Ovary (tissue), 7 donors: ENCODE measurements at regions not wholly inside any gene's neighbourhood (a gene's known extent, or its start where the extent isn't known, plus 50 kb on each side); places are given as distances from the start of the nearest gene placed in this dataset.
"Not testable (repeated sequence)": the region's sequence is repeated elsewhere in the genome, so short reads cannot be mapped to it uniquely, and the experiment has no call there.

Experiments
- DNase-seq, 5 donors: peaks; one replicate each; pipeline ENCODE4 v3.0.0-alpha.2; 2019 to 2020
- H3K27ac ChIP-seq, 2 donors: fragments of 200-600 bp; one replicate each; pipeline versions ENCODE4 v1.5.1 to v1.8.0; 2019 to 2022
- H3K27me3 ChIP-seq: fragments of 200-600 bp; one replicate; pipeline ENCODE4 v1.8.0; 2022
- H3K36me3 ChIP-seq: fragments of 200-600 bp; sonication (generic); one replicate; pipeline ENCODE4 v1.5.1; 2019
- H3K4me1 ChIP-seq: one replicate; pipeline ENCODE4 v1.8.1; 2013; ENCODE audit warnings: mild to moderate bottlenecking, moderate library complexity; ENCODE audit not compliant: insufficient read depth
- H3K4me3 ChIP-seq: fragments of 200-600 bp; sonication (generic); one replicate; pipeline ENCODE4 v1.5.1; 2017
- H3K9me3 ChIP-seq, 2 donors: fragments of 200-600 bp in 1 of 2; sonication (generic) in 1 of 2; one replicate each; pipeline versions ENCODE4 v1.5.1 to v1.8.1; 2013 to 2019; ENCODE audit warnings: mild to moderate bottlenecking in 1 of 2, moderate library complexity in 1 of 2
- CTCF ChIP-seq, 3 donors: fragments of 450-650 bp in 2 of 3; fragments of 200-600 bp in 1 of 3; IDR thresholded peaks; one replicate each; pipeline versions ENCODE4 v1.5.1 to v1.8.0; 2016 to 2022; ENCODE audit warnings: antibody characterized with exemption in 3 of 3, mild to moderate bottlenecking in 1 of 3
- EP300 ChIP-seq: sonication (generic); formaldehyde crosslinking; IDR thresholded peaks from one replicate; pipeline ENCODE4 v1.6.1; 2017; ENCODE audit warnings: antibody characterized with exemption
- POLR2A ChIP-seq: fragments of 450-650 bp; IDR thresholded peaks from one replicate; pipeline ENCODE4 v1.6.1; 2017; ENCODE audit warnings: antibody characterized with exemption, mild to moderate bottlenecking, moderate library complexity
- whole genome bisulfite sequencing, 3 donors: extraction: QIAGEN DNeasy Blood & Tissue Kit in 1 of 3; methylation state at CpG; one replicate each; pipeline versions ENCODE4 v1.1.5 to v1.1.7; 2013 to 2017; 5-methylcytosine and 5-hydroxymethylcytosine counted together
- intact Hi-C, 4 donors: fragments of 100-400 bp; cut with DNase I; formaldehyde crosslinking; loops; one replicate each; pipeline versions ENCODE4 v1.11.0 to v1.15.1; 2022 to 2023
- donor health status: DM: no; HTN: no; CAD: no; lungs with moderate emphysema.
- donor health status: DM: no; HTN: no; CAD: no.
- donor health status: Bipolar disorder and iron deficiency.
- donor health status: DM: no; HTN: no; CAD: no.
- donor health status: DM: yes; HTN: yes; CAD: no.

GRCh38 chr6:145279551-145279950, 455.8 kb downstream of the EPM2A start:
- no peak for DNase-seq
- 85 to 95% (median 86%) methylated on average over 1 of the region's 1 CpG for WGBS, 3 donors
- Histone ChIP-seq H3K4me1 (no peaks in the 10 kb centered on the region), H3K27me3 (no peaks in the 10 kb centered on the region), H3K27ac (no peak overlapping the region), H3K36me3 (no peaks in the 10 kb centered on the region), H3K9me3 (no peaks in the 10 kb centered on the region), H3K4me3 (no peak overlapping the region)
- TF ChIP-seq POLR2A: no peak
- TF ChIP-seq CTCF (IDR thresholded peaks at IDR 0.05): no peak
- TF ChIP-seq EP300: no peak
- intact Hi-C loops: no loop called here

GRCh38 chr6:145279993-145280392, 455.3 kb downstream of the EPM2A start:
- H3K36me3 ChIP-seq: no peaks in the 10 kb centered on the region
- TF ChIP-seq EP300 (no peak), CTCF (IDR thresholded peaks at IDR 0.05) (no peak), POLR2A (no peak)
- 86 to 88% (median 88%) methylated on average over 2 of the region's 2 CpGs for WGBS, 3 donors
- H3K27me3 ChIP-seq: no peaks in the 10 kb centered on the region
- H3K9me3 ChIP-seq: no peaks in the 10 kb centered on the region
- H3K4me3 ChIP-seq: no peak overlapping the region
- DNase-seq: no peak
- H3K27ac ChIP-seq: no peak overlapping the region
- intact Hi-C loops: no loop called here
- H3K4me1 ChIP-seq: no peaks in the 10 kb centered on the region

DNA sequence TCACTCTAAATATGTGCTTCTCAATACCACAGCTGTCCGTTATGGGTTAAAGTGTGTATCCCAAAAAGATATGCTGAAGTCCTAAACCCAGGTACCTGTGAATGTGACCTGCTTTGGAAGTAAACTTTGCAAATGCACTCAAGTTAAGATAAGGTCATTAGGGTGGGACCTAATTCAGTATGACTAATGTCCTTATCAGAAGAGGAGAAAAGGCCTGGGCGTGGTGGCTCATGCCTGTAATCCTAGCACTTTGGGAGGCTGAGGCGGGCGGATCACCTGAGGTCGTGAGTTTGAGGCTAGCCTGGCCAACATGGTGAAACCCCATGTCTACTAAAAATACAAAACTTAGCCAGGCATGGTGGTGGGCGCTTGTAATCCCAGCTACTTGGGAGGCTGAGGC, 452.1 kb downstream of the EPM2A start:
- H3K27me3 ChIP-seq, H3K27ac ChIP-seq, H3K36me3 ChIP-seq, intact Hi-C loops, H3K4me3 ChIP-seq, H3K9me3 ChIP-seq, DNase-seq, H3K4me1 ChIP-seq: not testable (repeated sequence)
- WGBS, 3 donors: 88 to 97% (median 96%) methylated on average over 6 of the region's 6 CpGs

- 95 to 99% (median 95%) methylated on average over 2 of the region's 2 CpGs for WGBS, 3 donors
Measured at GRCh38 chr6:145283856-145284255, 451.5 kb downstream of the EPM2A start.

DNA sequence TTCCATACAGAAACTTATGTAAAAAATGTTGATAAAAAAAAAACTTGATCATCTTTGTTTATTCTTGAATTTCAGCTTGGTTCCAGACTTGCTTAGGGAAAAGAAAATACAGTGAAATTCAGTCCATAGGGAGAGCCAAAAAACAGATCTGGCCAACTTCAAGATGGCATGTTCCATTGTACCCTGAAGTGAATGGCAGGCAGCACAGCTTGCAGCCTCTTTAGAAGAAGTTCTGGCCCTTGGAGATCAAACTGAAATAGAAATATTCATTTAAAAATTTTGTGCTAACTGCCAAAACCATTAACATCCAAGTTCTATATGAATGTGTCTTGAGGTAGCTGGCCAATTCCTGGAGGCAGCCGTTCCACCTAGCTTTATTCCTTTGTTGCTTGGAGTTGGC, 448.4 kb downstream of the EPM2A start:
- H3K27me3 ChIP-seq: no peaks in the 10 kb centered on the region
- H3K27ac ChIP-seq: no peak overlapping the region
- 79 to 81% (median 81%) methylated on average over 1 of the region's 1 CpG for WGBS, 3 donors
- intact Hi-C loops: no loop called here
- no peak overlapping the region for H3K4me3 ChIP-seq
- no peak for DNase-seq
- H3K9me3 ChIP-seq: no peaks in the 10 kb centered on the region
- H3K4me1 ChIP-seq: no peaks in the 10 kb centered on the region
- TF ChIP-seq POLR2A (no peak), EP300 (no peak), CTCF (IDR thresholded peaks at IDR 0.05) (no peak)
- H3K36me3 ChIP-seq: no peaks in the 10 kb centered on the region

More at GRCh38 chr6:145283856-145284255, 451.5 kb downstream of the EPM2A start:
- Histone ChIP-seq H3K4me1 (no peaks in the 10 kb centered on the region), H3K4me3 (no peak overlapping the region), H3K27me3 (no peaks in the 10 kb centered on the region), H3K27ac (no peak overlapping the region), H3K9me3 (no peaks in the 10 kb centered on the region), H3K36me3 (no peaks in the 10 kb centered on the region)
- no peak for DNase-seq
- TF ChIP-seq EP300 (no peak), CTCF (IDR thresholded peaks at IDR 0.05) (no peak), POLR2A (no peak)
- intact Hi-C loops: no loop called here
